GM23338 (cell line): ENCODE measurements at regions not wholly inside any gene's neighbourhood (a gene's known extent, or its start where the extent isn't known, plus 50 kb on each side); places are given as distances from the start of the nearest gene placed in this dataset.

Experiments
- ATAC-seq: fragments of 200-7000 bp; cut with Tn5 transposase; 3 replicates; pipeline ENCODE4 v1.9.1; 2020
- DNase-seq: peaks from one replicate; pipeline ENCODE4 v3.0.0-alpha.2; 2015; ENCODE audit warnings: low spot score
- H2AFZ ChIP-seq: fragments of 200-600 bp; sonication (generic); 2 replicates; pipeline ENCODE4 v1.8.0; 2016; ENCODE audit warnings: antibody characterized with exemption, mild to moderate bottlenecking, moderate library complexity
- H3F3A ChIP-seq: fragments of 200-600 bp; sonication (generic); replicated peaks from 2 replicates; pipeline ENCODE4 v1.8.0; 2017; ENCODE audit warnings: antibody characterized with exemption, mixed run types, low read depth
- H3K27ac ChIP-seq: fragments of 200-600 bp; sonication (generic); 2 replicates; pipeline ENCODE4 v1.6.1; 2016; ENCODE audit warnings: low read depth
- H3K27me3 ChIP-seq: fragments of 200-600 bp; sonication (generic); 2 replicates; pipeline ENCODE4 v1.8.0; 2016; ENCODE audit warnings: mild to moderate bottlenecking, mixed run types, moderate library complexity; ENCODE audit not compliant: insufficient read depth
- H3K36me3 ChIP-seq: fragments of 200-600 bp; sonication (generic); 2 replicates; pipeline ENCODE4 v1.8.0; 2016; ENCODE audit warnings: mild to moderate bottlenecking; ENCODE audit not compliant: insufficient read depth
- H3K4me1 ChIP-seq: fragments of 200-600 bp; sonication (generic); 2 replicates; pipeline ENCODE4 v1.8.0; 2016; ENCODE audit warnings: mild to moderate bottlenecking, moderate library complexity; ENCODE audit not compliant: insufficient read depth
- H3K4me2 ChIP-seq: fragments of 200-600 bp; sonication (generic); 2 replicates; pipeline ENCODE4 v1.7.1; 2017; ENCODE audit warnings: mixed run types
- H3K4me3 ChIP-seq: fragments of 200-600 bp; sonication (generic); 2 replicates; pipeline ENCODE4 v1.6.1; 2016; ENCODE audit warnings: mixed run types
- H3K79me2 ChIP-seq: fragments of 200-600 bp; sonication (generic); replicated peaks from 2 replicates; pipeline ENCODE4 v1.8.0; 2017; ENCODE audit warnings: mild to moderate bottlenecking; ENCODE audit not compliant: insufficient read depth
- H3K9me2 ChIP-seq: fragments of 200-600 bp; sonication (generic); 2 replicates; pipeline ENCODE4 v1.8.0; 2017; ENCODE audit not compliant: insufficient read depth
- H4K20me1 ChIP-seq: fragments of 200-600 bp; sonication (generic); replicated peaks from 2 replicates; pipeline ENCODE4 v1.8.0; 2017; ENCODE audit warnings: mild to moderate bottlenecking; ENCODE audit not compliant: insufficient read depth
- H3K27ac Mint-ChIP-seq: 2 replicates; pipeline ENCODE4 v1.8.0; 2020; ENCODE audit warnings: inconsistent platforms, mild to moderate bottlenecking, moderate library complexity, mixed read lengths
- H3K27me3 Mint-ChIP-seq: 3 replicates; pipeline ENCODE4 v1.8.0; 2022; ENCODE audit warnings: low read depth, mild to moderate bottlenecking, moderate library complexity, mixed read lengths, inconsistent platforms; ENCODE audit not compliant: insufficient read depth, poor library complexity
- H3K36me3 Mint-ChIP-seq: 3 replicates; pipeline ENCODE4 v1.8.0; 2021; ENCODE audit warnings: low read depth, mild to moderate bottlenecking, inconsistent platforms, moderate library complexity, mixed read lengths
- H3K4me1 Mint-ChIP-seq: 3 replicates; pipeline ENCODE4 v1.8.0; 2020; ENCODE audit warnings: mild to moderate bottlenecking, inconsistent platforms, mixed read lengths
- H3K4me3 Mint-ChIP-seq: 3 replicates; pipeline ENCODE4 v1.8.0; 2021; ENCODE audit warnings: moderate library complexity, mild to moderate bottlenecking, inconsistent platforms, mixed read lengths
- H3K9me3 Mint-ChIP-seq: 3 replicates; pipeline ENCODE4 v1.8.0; 2020; ENCODE audit warnings: moderate library complexity, mild to moderate bottlenecking, inconsistent platforms, mixed read lengths
- CREB1 ChIP-seq: fragments of 250-450 bp; sonication (Bioruptor Pico); IDR thresholded peaks from 2 replicates; pipeline ENCODE4 v1.5.0; 2020; ENCODE audit warnings: low read depth, mild to moderate bottlenecking, moderate library complexity
- EZH2 ChIP-seq: fragments of 200-600 bp; sonication (generic); IDR thresholded peaks from one replicate; pipeline ENCODE4 v1.8.0; 2017; ENCODE audit warnings: antibody characterized with exemption, mild to moderate bottlenecking, low read depth; ENCODE audit not compliant: unreplicated experiment
- EZH2phosphoT487 ChIP-seq: fragments of 200-600 bp; sonication (generic); IDR thresholded peaks from one replicate; pipeline ENCODE4 v1.8.1; 2018; ENCODE audit warnings: antibody characterized with exemption; ENCODE audit not compliant: unreplicated experiment
- JUNB ChIP-seq: IDR thresholded peaks from one replicate; pipeline ENCODE4 v1.6.1; 2016; ENCODE audit warnings: antibody characterized with exemption; ENCODE audit not compliant: unreplicated experiment
- NANOG ChIP-seq: IDR thresholded peaks from 2 replicates; pipeline ENCODE4 v1.6.1; 2016; ENCODE audit warnings: antibody characterized with exemption, borderline replicate concordance
- POLR2AphosphoS5 ChIP-seq: IDR thresholded peaks from 2 replicates; pipeline ENCODE4 v1.6.1; 2016; ENCODE audit warnings: antibody characterized with exemption, low read depth
- STAT1 ChIP-seq: IDR thresholded peaks from one replicate; pipeline ENCODE4 v1.6.1; 2016; ENCODE audit warnings: antibody characterized with exemption; ENCODE audit not compliant: unreplicated experiment
- ZNF114 ChIP-seq: fragments of 250-450 bp; sonication (Bioruptor Pico); IDR thresholded peaks from 2 replicates; pipeline ENCODE4 v1.5.0; 2020; ENCODE audit warnings: mild to moderate bottlenecking, moderate library complexity
- ZNF331 ChIP-seq: fragments of 250-450 bp; sonication (Bioruptor Pico); IDR thresholded peaks from 2 replicates; pipeline ENCODE4 v1.5.0; 2020; ENCODE audit warnings: low read depth, mild to moderate bottlenecking, moderate library complexity
- TF ChIP-seq, protein P1 (sequence below): IDR thresholded peaks from one replicate; pipeline ENCODE4 v1.6.1; 2018; ENCODE audit warnings: antibody characterized with exemption; ENCODE audit not compliant: unreplicated experiment
- TF ChIP-seq, protein P2 (sequence below): IDR thresholded peaks from 2 replicates; pipeline ENCODE4 v1.6.1; 2016; ENCODE audit warnings: antibody characterized with exemption
- TF ChIP-seq, protein P3 (sequence below), 2 experiments: fragments of 200-600 bp in 1 of 2; sonication (generic) in 1 of 2; conservative IDR thresholded peaks; 2 replicates each; pipeline versions ENCODE4 v1.5.1 to v1.6.1; 2016 to 2017; ENCODE audit warnings: antibody characterized with exemption in 2 of 2, low read depth in 2 of 2, mild to moderate bottlenecking in 2 of 2, moderate library complexity in 1 of 2

DNA sequence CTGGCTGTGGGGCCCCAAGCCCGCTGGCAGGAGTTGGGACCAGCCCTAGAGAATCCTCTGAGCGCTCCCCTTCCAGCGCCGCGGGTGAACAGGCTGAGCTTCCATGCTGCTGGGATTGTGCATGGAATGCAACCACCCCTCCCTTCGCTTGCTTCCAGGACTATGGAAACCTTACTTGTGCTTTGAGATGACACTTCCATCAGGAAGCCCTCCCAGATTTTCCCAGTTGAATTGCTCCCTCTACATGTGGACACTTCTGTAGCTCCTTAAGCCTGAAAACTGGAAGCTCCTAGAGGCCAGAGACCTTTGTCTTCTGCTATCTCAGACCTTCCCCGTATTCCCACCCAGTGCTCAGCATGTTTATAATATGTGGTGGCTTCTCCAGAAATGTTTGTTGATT is 213.2 kb upstream of the RPL38 start:
- DNase-seq = no peak
- Mint-ChIP-seq H3K36me3 (no peaks in the 10 kb centered on the region), H3K4me1 (peaks cover 5% of the 10 kb centered on the region; the same call in 1 of the 3 replicates), H3K4me3 (no peak overlapping the region), H3K9me3 (no peaks in the 10 kb centered on the region), H3K27me3 (peaks cover 1% of the 10 kb centered on the region), H3K27ac (no peak overlapping the region)
- H3K79me2 ChIP-seq = no peaks in the 10 kb centered on the region
- no peaks in the 10 kb centered on the region for H3K27me3 ChIP-seq
- H3K4me3 ChIP-seq = no peak overlapping the region
- no peak overlapping the region for H3K4me2 ChIP-seq
- H3K36me3 ChIP-seq = no peaks in the 10 kb centered on the region
- no peaks in the 10 kb centered on the region for H3F3A ChIP-seq
- H3K27ac ChIP-seq = no peak overlapping the region
- no peak overlapping the region for H2AFZ ChIP-seq
- H3K9me2 ChIP-seq = no peaks in the 10 kb centered on the region
- no peak for ATAC-seq
- TF ChIP-seq, protein P1, sequence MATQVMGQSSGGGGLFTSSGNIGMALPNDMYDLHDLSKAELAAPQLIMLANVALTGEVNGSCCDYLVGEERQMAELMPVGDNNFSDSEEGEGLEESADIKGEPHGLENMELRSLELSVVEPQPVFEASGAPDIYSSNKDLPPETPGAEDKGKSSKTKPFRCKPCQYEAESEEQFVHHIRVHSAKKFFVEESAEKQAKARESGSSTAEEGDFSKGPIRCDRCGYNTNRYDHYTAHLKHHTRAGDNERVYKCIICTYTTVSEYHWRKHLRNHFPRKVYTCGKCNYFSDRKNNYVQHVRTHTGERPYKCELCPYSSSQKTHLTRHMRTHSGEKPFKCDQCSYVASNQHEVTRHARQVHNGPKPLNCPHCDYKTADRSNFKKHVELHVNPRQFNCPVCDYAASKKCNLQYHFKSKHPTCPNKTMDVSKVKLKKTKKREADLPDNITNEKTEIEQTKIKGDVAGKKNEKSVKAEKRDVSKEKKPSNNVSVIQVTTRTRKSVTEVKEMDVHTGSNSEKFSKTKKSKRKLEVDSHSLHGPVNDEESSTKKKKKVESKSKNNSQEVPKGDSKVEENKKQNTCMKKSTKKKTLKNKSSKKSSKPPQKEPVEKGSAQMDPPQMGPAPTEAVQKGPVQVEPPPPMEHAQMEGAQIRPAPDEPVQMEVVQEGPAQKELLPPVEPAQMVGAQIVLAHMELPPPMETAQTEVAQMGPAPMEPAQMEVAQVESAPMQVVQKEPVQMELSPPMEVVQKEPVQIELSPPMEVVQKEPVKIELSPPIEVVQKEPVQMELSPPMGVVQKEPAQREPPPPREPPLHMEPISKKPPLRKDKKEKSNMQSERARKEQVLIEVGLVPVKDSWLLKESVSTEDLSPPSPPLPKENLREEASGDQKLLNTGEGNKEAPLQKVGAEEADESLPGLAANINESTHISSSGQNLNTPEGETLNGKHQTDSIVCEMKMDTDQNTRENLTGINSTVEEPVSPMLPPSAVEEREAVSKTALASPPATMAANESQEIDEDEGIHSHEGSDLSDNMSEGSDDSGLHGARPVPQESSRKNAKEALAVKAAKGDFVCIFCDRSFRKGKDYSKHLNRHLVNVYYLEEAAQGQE = no peak
- TF ChIP-seq STAT1 = no peak
- no peak for TF ChIP-seq EZH2
- no peak for TF ChIP-seq ZNF114 (CRISPR knock-in tag)
- no peak for TF ChIP-seq EZH2phosphoT487
- TF ChIP-seq, protein P2, sequence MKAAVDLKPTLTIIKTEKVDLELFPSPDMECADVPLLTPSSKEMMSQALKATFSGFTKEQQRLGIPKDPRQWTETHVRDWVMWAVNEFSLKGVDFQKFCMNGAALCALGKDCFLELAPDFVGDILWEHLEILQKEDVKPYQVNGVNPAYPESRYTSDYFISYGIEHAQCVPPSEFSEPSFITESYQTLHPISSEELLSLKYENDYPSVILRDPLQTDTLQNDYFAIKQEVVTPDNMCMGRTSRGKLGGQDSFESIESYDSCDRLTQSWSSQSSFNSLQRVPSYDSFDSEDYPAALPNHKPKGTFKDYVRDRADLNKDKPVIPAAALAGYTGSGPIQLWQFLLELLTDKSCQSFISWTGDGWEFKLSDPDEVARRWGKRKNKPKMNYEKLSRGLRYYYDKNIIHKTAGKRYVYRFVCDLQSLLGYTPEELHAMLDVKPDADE = no peak
- no peak for TF ChIP-seq CREB1 (CRISPR knock-in tag)
- no peak for TF ChIP-seq POLR2AphosphoS5
- no peak for TF ChIP-seq NANOG
- no peak for TF ChIP-seq ZNF331 (CRISPR knock-in tag)
- no peak for TF ChIP-seq JUNB
- TF ChIP-seq, protein P3, sequence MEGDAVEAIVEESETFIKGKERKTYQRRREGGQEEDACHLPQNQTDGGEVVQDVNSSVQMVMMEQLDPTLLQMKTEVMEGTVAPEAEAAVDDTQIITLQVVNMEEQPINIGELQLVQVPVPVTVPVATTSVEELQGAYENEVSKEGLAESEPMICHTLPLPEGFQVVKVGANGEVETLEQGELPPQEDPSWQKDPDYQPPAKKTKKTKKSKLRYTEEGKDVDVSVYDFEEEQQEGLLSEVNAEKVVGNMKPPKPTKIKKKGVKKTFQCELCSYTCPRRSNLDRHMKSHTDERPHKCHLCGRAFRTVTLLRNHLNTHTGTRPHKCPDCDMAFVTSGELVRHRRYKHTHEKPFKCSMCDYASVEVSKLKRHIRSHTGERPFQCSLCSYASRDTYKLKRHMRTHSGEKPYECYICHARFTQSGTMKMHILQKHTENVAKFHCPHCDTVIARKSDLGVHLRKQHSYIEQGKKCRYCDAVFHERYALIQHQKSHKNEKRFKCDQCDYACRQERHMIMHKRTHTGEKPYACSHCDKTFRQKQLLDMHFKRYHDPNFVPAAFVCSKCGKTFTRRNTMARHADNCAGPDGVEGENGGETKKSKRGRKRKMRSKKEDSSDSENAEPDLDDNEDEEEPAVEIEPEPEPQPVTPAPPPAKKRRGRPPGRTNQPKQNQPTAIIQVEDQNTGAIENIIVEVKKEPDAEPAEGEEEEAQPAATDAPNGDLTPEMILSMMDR (conservative IDR thresholded peaks at IDR 0.05; ENCODE audit: low read depth in 2 of 2) = no peak
- no peaks in the 10 kb centered on the region for H4K20me1 ChIP-seq
- no peaks in the 10 kb centered on the region for H3K4me1 ChIP-seq
